Fibroblast of skin of abdomen (primary cell): ENCODE measurements at regions not wholly inside any gene's neighbourhood (a gene's known extent, or its start where the extent isn't known, plus 50 kb on each side); places are given as distances from the start of the nearest gene placed in this dataset.
"Not testable (repeated sequence)": the region's sequence is repeated elsewhere in the genome, so short reads cannot be mapped to it uniquely, and the experiment has no call there.

ENCODE experiments used
- DNase-seq: peaks from one replicate; pipeline ENCODE4 v3.0.0-alpha.2; 2013

- no peak for DNase-seq
Observed at GRCh38 chr1:168490306-168490705, 53.5 kb downstream of the XCL2 start.

- peak; percentile 75 for DNase-seq
Observed at GRCh38 chr1:168488138-168488537, 55.7 kb downstream of the XCL2 start.

GRCh38 chr1:168486820-168487219 is 57.0 kb downstream of the XCL2 start:
- DNase-seq, result not testable (repeated sequence)

- no peak for DNase-seq
Observed at GRCh38 chr1:168485048-168485447, 58.7 kb downstream of the XCL2 start.

- DNase-seq, result no peak
Observed at GRCh38 chr1:168484083-168484482, 59.7 kb downstream of the XCL2 start.

- DNase-seq, result peak; percentile 96
Observed at GRCh38 chr1:168483539-168483938, 60.3 kb downstream of the XCL2 start.

- peak; percentile 49 for DNase-seq
Observed at GRCh38 chr1:168482106-168482505, 61.7 kb downstream of the XCL2 start.

GRCh38 chr1:168481586-168481985 is 62.2 kb downstream of the XCL2 start:
- no peak for DNase-seq

- no peak for DNase-seq
Observed at GRCh38 chr1:168480997-168481396, 62.8 kb downstream of the XCL2 start.

GRCh38 chr1:168477792-168478191 is 66.0 kb downstream of the XCL2 start:
- DNase-seq, result no peak

- DNase-seq, result no peak
Observed at GRCh38 chr1:168476588-168477385, 67.0 kb downstream of the XCL2 start.

GRCh38 chr1:168474322-168474721 is 69.5 kb downstream of the XCL2 start:
- no peak for DNase-seq

- DNase-seq, result no peak
Observed at GRCh38 chr1:168473126-168473525, 70.7 kb downstream of the XCL2 start.

- DNase-seq, result no peak
Observed at GRCh38 chr1:168472223-168472622, 71.6 kb downstream of the XCL2 start.

GRCh38 chr1:168470901-168471431 is 72.8 kb downstream of the XCL2 start:
- DNase-seq, result peak; percentile 97

GRCh38 chr1:168469690-168470089 is 74.1 kb downstream of the XCL2 start:
- DNase-seq, result peak; percentile 97

- DNase-seq, result no peak
Observed at GRCh38 chr1:168468822-168469221, 75.0 kb downstream of the XCL2 start.

- DNase-seq, result peak; percentile 78
Observed at GRCh38 chr1:168468042-168468809, 75.6 kb downstream of the XCL2 start.

GRCh38 chr1:168467452-168467851 is 76.3 kb downstream of the XCL2 start:
- DNase-seq, result no peak

GRCh38 chr1:168466714-168467131 is 77.1 kb downstream of the XCL2 start:
- no peak for DNase-seq

- peak; percentile 78 for DNase-seq
Observed at GRCh38 chr1:168466092-168466713, 77.6 kb downstream of the XCL2 start.

GRCh38 chr1:168461108-168461507 is 82.7 kb downstream of the XCL2 start:
- DNase-seq, result not testable (repeated sequence)

- peak; percentile 73 for DNase-seq
Observed at GRCh38 chr1:168457296-168457695, 86.5 kb downstream of the XCL2 start.
